ENCODE measurements at regions not wholly inside any gene's neighbourhood (a gene's known extent, or its start where the extent isn't known, plus 50 kb on each side); places are given as distances from the start of the nearest gene placed in this dataset.

GRCh38 chr2:193891023-193891422, 1696.3 kb upstream of the TMEFF2 start:
- FAIRE-seq (no peak), DNase-seq (ENCODE audit: low read depth, low spot score) (no peak)
- POLR2A ChIA-PET: no interaction called here
- TF ChIP-seq FOS (IDR thresholded peaks at IDR 0.05; ENCODE audit: borderline replicate concordance, insufficient read depth, low read length): no peak
- TF ChIP-seq POLR2A (IDR thresholded peaks at IDR 0.05; ENCODE audit: low read depth, low read length): no peak
- no peak for TF ChIP-seq EZH2 (IDR thresholded peaks at IDR 0.05; ENCODE audit: borderline replicate concordance, low read depth, low read length, severe bottlenecking)
- TF ChIP-seq MYC (IDR thresholded peaks at IDR 0.05; ENCODE audit: low read depth, low read length): no peak
- no peak for TF ChIP-seq POLR2AphosphoS5 (IDR thresholded peaks at IDR 0.05; ENCODE audit: insufficient read depth, low read depth, low read length)
- TF ChIP-seq JUN (IDR thresholded peaks at IDR 0.05; ENCODE audit: borderline replicate concordance, insufficient read depth, insufficient read length, low read depth): no peak
- TF ChIP-seq GATA2 (IDR thresholded peaks at IDR 0.05; ENCODE audit: insufficient read depth, insufficient read length, low read depth, low read length): no peak
- no peak for TF ChIP-seq MAX (IDR thresholded peaks at IDR 0.05; ENCODE audit: insufficient read depth, insufficient read length)
- no peak for TF ChIP-seq CTCF (IDR thresholded peaks at IDR 0.05; ENCODE audit: extremely low read depth in 1 of 2, insufficient read depth in 1 of 2, low read depth in 1 of 2, low read length in 2 of 2)
- intact Hi-C loops (cut with micrococcal nuclease) (no loop called here), dilution Hi-C loops (cut with MboI; ENCODE audit: extremely low pct_ligation_motif_present, low sequenced_read_pairs) (no loop called here)
- no TSS peak for BruUV-seq (replicated peaks)
- Histone ChIP-seq H2AFZ (ENCODE audit: low read depth, low read length) (no peak overlapping the region), H3K36me3 (ENCODE audit: control insufficient read depth in 2 of 2, extremely low read depth in 1 of 2, insufficient read depth in 2 of 2, low read length in 2 of 2) (no peaks in the 10 kb centered on the region), H3K79me2 (ENCODE audit: control insufficient read depth, insufficient read depth, low read length) (no peaks in the 10 kb centered on the region), H3K27me3 (ENCODE audit: control insufficient read depth in 2 of 2, insufficient read depth in 2 of 2, low read length in 2 of 2) (no peaks in the 10 kb centered on the region), H3K27ac (ENCODE audit: insufficient read depth, low read depth, low read length) (no peak overlapping the region), H4K20me1 (replicated peaks; ENCODE audit: control insufficient read depth, extremely low read depth, insufficient read depth, low read length) (no peaks in the 10 kb centered on the region), H3K4me2 (ENCODE audit: insufficient read depth, low read length) (no peak overlapping the region), H3K9ac (replicated peaks; ENCODE audit: extremely low read depth, insufficient read depth, low read length) (no peak overlapping the region), H3K9me1 (replicated peaks; ENCODE audit: control insufficient read depth, extremely low read depth, insufficient read depth, low read length) (no peaks in the 10 kb centered on the region), H3K4me3 (replicated peaks in 1 of 3; ENCODE audit: insufficient read depth in 1 of 3, low read depth in 1 of 3, low read length in 3 of 3) (no peak overlapping the region), H3K9me3 (replicated peaks; ENCODE audit: control insufficient read depth, insufficient read depth, low read length) (no peaks in the 10 kb centered on the region), H3K4me1 (ENCODE audit: control insufficient read depth, extremely low read depth, insufficient read depth, low read length) (no peaks in the 10 kb centered on the region)
- CTCF ChIA-PET: no interaction called here

Data from endothelial cell of umbilical vein (primary cell).